Fibroblast of villous mesenchyme (primary cell): ENCODE measurements at regions not wholly inside any gene's neighbourhood (a gene's known extent, or its start where the extent isn't known, plus 50 kb on each side); places are given as distances from the start of the nearest gene placed in this dataset.

Experiments
- DNase-seq: peaks from one replicate; pipeline ENCODE4 v3.0.0-alpha.2; 2010; ENCODE audit warnings: low read depth
- H3K4me3 ChIP-seq: 2 replicates; pipeline ENCODE4 v1.5.1; 2011; ENCODE audit warnings: low read depth, mild to moderate bottlenecking, low read length
- TF ChIP-seq, protein P1 (sequence below): IDR thresholded peaks from 2 replicates; pipeline ENCODE4 v1.5.1; 2012; ENCODE audit warnings: low read depth, mild to moderate bottlenecking, low read length; ENCODE audit not compliant: insufficient read depth

DNA sequence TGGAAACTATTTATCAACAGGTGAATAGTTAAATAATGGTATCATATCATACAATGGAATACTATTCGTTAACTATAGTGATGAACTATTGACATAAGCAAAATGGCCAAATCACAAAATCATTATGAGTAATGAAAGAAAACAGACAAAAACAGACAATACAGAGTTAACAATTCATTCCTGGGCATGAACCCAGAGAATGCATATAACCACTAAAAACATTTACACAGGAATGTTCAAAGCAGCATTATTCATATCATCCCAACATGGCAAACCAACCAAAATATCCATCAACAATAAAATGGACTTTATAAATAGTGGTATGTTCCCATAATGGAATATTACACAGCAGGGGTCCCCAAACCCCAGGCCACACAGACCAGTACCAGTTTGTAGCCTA is 131.2 kb upstream of the CYP1B1 start:
- H3K4me3 ChIP-seq = no peak overlapping the region
- TF ChIP-seq, protein P1, sequence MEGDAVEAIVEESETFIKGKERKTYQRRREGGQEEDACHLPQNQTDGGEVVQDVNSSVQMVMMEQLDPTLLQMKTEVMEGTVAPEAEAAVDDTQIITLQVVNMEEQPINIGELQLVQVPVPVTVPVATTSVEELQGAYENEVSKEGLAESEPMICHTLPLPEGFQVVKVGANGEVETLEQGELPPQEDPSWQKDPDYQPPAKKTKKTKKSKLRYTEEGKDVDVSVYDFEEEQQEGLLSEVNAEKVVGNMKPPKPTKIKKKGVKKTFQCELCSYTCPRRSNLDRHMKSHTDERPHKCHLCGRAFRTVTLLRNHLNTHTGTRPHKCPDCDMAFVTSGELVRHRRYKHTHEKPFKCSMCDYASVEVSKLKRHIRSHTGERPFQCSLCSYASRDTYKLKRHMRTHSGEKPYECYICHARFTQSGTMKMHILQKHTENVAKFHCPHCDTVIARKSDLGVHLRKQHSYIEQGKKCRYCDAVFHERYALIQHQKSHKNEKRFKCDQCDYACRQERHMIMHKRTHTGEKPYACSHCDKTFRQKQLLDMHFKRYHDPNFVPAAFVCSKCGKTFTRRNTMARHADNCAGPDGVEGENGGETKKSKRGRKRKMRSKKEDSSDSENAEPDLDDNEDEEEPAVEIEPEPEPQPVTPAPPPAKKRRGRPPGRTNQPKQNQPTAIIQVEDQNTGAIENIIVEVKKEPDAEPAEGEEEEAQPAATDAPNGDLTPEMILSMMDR = no peak
- DNase-seq = no peak

DNA sequence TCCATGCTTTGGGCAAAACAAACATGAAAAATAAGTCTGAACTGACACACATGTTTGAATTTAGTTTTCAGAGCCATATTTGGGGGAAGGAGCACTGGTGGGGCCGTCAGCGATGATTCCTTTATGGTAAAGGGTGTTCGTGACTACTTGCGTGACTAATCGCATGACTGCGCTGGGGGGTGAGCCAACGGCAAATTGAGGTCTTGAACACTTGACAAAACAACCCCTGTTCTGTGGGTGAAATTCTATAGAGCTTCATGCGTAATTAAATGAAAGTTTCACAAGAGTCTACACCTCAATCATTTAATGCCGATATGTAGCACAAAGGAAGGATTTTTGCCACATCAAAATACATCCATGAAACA is 127.5 kb upstream of the CYP1B1 start:
- DNase-seq = no peak
- H3K4me3 ChIP-seq = no peak overlapping the region
- TF ChIP-seq, protein P1 = no peak

DNA sequence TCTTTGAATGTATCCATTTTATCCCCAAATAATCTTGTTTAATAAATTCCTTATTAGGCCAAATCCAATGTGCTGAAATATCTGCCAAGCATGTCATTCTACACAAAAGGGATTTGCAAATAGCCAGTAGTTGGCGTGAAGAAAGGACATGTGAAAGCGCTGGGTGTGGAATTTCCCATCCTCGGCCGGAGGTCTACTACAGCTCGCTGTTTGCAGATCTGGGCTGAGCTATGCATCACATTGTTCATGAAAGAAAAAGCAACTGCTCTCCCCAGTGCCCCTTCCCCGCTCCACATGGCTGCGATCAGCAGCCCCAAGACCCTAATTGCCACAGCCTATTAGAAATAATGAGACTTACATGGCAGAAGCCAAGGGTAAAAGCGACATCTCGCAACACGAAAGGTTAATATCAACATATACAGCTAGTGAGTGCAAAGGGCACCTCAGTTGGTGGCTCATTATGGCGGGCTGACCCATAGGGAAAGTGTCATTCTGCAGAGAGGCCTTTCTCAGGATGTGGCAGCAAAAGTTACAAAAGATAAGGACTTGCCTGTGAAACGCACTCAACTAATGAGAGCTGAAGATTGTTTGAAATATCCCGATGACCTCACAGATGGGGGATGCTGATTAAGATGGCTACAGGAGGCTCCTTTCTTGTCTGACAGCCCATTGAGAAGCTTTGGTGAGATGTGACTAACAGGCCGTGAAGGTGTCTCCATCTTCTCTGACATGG is 126.9 kb upstream of the CYP1B1 start:
- TF ChIP-seq, protein P1 = no peak
- DNase-seq = no peak
- H3K4me3 ChIP-seq = no peak overlapping the region

DNA sequence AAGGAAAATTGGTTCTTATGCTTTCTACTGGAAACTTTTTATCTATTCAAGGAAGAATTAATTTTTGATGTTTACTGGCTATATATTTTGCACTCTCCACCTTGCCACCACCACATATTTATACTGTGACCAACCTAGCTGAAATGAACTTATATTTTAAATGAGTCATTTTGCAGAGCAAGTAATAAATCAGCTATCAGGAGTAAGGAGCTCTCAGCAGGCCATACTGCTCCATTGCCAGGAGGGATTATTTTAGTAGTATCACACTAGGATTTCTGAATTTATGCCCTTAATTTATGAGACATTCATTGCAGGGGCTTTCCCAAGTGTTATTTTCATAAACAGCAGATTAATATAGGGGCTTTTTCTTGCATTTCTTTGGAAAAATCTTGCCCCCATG is 125.8 kb upstream of the CYP1B1 start:
- no peak for DNase-seq
- TF ChIP-seq, protein P1 = no peak
- H3K4me3 ChIP-seq = no peak overlapping the region

DNA sequence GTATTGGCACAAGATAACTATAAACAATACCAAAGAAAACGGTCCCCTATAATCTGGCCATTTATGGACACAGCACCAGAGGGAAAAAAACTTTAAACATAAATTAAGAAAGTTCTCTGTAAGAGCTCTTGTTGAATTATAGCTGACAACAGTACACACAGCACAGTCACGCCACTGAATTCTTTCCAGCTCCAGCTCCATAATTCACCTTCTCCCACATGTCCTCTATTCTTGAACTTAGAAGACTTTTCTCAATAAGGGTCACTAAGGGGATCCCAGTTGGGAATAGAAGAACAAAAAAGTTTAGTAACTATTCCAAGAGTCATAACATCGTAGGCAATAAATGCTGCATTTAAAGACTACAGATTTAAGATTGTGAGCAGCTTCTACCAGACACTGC is 124.6 kb upstream of the CYP1B1 start:
- peak; percentile 73 for DNase-seq
- no peak overlapping the region for H3K4me3 ChIP-seq
- TF ChIP-seq, protein P1 = no peak

DNA sequence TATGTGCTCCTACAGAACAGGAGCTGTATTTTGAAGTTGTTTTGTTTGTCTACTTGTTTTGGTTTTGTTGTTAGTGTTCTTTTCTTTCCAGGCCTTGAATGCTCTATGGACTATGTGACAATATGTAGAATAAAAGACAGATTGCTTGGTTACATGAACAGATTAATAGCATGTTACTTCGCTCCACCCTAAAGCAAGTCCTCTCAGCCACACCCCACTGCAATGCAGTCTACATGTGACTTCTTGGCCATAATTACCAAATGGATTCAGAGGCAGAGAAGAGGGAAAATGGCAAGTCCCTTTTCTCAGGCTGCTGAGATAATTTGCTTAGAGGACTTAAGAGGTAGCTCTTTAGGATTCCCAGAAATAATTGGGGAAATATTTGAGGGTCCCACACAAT is 123.2 kb upstream of the CYP1B1 start:
- H3K4me3 ChIP-seq = no peak overlapping the region
- TF ChIP-seq, protein P1 = no peak
- DNase-seq = no peak

DNA sequence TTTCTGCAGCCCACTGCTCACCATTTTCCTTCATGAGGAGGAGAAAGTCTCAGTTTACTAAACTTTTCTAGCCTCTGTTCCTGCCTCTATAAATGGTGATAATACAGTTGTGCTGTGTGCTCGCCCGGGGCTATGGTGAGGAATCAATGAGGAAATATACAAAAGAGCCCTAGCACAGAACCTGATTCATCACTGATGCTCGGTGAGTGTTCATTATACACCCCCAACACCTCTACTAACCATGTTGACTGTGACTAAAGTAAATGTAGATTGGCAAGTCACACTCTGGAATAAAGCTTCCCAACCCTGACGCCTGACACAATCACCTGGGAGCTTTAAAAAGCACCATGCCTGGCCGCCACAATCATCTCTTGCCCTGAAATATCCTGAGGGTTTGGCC is 118.8 kb upstream of the CYP1B1 start:
- no peak overlapping the region for H3K4me3 ChIP-seq
- TF ChIP-seq, protein P1 = no peak
- no peak for DNase-seq
